ENCODE measurements at regions not wholly inside any gene's neighbourhood (a gene's known extent, or its start where the extent isn't known, plus 50 kb on each side); places are given as distances from the start of the nearest gene placed in this dataset.
A peak's percentile ranks its signal among the peaks of the same experiment; 100 is the strongest.

DNA sequence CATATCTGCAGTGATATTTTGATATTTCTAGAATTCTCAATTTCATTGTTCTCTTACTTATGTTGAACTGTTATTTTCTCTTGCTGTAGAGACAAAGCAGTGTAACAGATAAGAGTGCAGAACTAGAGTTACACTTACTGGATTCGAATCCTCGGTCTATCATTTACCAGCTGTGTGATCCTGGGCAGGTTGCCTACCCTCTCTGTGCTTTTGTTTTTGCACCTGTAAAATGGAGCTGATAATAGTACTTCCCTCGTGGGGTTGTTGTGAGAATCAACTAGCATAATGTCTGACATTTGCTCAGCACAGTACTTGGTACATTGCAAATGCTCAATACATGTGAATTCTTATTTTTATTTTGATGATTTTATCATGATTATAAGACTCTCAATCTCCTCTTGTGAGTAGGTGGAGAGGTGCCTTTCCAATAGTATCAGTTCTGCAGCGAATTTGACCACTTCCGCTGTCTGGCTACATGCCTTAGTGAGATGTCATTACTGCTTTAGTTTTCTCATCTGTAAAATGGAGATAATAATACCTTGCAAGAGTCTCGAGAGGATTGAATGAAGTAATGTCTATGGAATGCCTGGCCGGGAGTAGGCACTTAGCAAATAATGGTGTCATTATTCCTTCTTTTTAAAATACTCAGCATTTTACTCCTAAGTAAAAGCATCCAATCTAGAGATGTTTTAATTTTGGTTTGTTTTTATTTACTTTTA, 312.2 kb upstream of the MAF start:
- DNase-seq (no peak), ATAC-seq (no peak)
- intact Hi-C loops (cut with DNase I) = no loop called here

DNA sequence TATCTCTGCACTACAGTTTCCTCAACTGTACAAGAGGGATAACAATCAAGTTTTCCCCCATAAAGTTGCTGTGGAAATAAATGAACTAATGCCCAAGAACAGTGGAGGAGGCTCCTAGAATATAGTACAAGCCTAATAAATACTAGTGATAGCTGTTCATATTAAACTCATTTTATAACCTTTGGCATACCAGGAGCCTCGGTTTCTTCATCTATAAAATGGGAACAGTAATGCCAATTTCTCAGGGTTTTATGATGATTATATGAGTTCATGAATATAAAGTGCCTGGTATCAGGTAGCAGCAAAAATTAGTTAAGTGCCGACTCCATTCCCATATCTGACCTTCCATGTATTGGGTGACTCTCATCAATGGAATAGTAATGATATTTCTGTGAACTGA, 311.1 kb upstream of the MAF start:
- no peak for DNase-seq
- no peak for ATAC-seq
- intact Hi-C loops (cut with DNase I) = no loop called here

DNA sequence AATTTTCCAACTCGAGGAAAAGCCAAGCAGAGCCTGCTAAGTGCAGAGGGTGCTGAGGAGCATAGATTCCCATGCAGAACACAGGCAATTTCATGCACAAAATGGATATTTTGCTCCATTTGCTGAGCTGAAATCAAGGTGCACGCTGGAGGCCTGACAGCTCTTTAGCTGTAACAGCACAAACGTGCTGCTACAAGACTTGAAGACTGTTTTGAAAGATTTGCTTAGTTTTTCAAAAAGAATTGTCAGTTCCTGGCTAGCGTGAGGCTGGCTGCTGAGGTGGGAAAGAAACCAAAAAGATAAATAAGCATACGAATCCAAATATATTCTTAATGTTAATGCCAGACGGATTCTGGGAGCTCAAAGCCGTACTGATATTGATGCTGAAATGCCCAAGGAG, 309.0 kb upstream of the MAF start:
- DNase-seq (no peak), ATAC-seq (no peak)
- intact Hi-C loops (cut with DNase I) = no loop called here

DNA sequence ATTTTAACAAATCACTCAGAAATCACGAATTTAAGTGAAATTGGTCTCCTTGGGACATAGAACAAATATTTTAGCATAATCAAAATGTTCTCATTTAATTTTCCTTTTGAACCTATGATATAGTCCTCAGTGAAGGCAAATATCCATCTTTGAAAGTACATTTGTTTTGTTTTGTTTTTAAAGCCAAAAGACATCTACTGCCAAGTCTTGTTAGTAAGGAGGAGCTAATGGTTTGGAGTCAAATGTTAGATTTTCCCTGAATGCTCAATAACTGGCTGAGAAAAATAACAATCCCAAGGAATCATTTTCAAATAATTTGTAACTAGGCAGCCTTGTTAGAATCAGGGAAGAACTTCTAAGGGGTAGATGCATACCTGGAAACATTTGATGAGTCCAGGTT, 302.9 kb upstream of the MAF start:
- ATAC-seq (no peak), DNase-seq (no peak)
- intact Hi-C loops (cut with DNase I) = no loop called here

DNA sequence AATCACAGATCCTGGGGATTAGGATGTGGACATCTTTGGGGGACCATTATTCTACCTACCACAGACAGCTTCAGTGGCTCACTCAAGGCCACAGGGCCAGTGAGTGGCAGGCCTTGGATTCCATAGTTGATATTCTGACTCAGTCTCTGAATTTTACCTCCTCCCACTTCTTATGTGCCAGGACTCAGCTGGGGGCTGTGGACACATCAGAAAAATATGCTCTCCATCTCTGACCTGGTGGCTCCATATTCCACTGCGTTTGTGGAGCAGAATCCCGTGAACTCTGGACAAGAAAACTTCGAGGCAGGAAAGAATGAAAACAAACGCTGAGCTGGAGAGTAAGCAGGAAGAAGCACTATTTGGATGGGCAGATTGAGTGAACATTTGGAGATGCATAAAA, 301.8 kb upstream of the MAF start:
- intact Hi-C loops (cut with DNase I) = no loop called here
- ATAC-seq (no peak), DNase-seq (no peak)

DNA sequence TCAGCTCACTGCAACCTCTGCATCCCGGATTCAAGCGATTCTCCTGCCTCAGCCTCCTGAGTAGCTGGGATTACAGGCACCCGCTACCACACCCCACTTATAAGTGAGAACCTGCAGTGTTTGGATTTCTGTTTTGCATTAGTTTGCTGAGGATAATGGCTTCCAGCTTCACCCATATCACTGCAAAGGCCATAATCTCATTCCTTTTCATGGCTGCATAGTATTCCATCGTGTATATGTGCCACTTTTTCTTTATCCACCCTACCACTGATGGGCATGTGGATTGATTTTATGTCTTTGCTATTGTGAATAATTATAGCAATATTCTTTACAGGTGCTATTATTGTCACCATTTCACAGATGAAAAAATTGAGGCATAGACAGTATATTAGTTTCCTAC, 301.0 kb upstream of the MAF start:
- ATAC-seq (no peak), DNase-seq (no peak)
- intact Hi-C loops (cut with DNase I) = no loop called here

DNA sequence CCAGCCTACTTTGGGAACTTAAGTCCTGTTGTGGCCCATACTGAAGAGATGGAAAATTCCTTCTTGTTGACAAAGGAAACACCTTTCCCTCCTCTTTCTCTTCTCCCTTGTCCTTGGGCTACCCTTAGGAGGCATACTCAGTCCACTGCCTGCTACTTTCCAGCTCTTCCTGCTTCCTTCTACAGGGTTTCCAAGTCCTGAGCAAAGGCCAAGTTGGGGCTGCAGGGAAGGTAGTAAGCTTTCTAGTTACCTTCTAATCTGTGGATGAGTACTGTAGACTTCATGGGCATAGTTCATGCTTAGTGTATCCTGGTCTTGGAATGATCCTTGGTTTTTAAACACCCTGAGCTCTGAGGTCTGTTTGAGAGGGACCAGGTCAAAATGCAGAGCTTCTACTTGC, 299.2 kb upstream of the MAF start:
- intact Hi-C loops (cut with DNase I) = no loop called here
- DNase-seq (no peak), ATAC-seq (no peak)

DNA sequence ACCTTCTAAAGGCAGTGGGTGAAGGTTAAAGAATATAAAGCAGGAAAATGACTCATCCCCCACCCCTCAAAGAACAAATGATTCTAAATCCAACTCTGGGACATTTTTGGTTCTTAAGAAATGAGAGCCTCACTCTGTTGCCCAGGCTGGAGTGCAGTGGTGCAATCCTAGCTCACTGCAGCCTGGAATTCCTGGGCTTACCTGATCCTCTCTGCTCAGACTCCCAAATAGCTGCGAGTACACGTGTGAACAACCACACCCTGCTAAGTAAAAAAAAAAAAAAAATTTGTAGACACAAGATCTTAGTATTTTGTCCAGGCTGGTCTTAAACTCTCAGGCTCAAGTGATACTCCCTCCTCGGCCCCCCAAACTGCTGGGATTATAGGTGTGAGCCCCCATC, 298.8 kb upstream of the MAF start:
- DNase-seq = no peak
- intact Hi-C loops (cut with DNase I) = no loop called here
- ATAC-seq = no peak

DNA sequence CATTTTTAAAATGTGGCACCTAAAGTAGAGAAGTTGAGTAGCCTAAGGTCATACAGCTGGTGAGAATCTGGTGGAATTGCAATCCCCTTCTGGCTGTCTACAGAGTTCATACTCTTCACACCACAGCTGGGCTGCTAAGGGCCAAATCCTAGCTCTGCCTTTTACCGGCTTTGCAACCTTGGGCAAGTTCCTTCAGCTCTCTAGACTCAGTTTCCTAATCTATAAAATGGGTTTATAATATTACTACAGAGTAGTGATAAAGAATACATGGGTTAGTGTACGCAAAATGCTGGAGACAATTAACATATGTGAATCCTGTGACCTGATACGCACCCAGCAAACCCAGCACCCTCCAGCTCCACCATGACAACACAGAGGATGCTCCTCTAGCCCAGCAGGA, 298.2 kb upstream of the MAF start:
- intact Hi-C loops (cut with DNase I) = no loop called here
- no peak for ATAC-seq
- DNase-seq = no peak

DNA sequence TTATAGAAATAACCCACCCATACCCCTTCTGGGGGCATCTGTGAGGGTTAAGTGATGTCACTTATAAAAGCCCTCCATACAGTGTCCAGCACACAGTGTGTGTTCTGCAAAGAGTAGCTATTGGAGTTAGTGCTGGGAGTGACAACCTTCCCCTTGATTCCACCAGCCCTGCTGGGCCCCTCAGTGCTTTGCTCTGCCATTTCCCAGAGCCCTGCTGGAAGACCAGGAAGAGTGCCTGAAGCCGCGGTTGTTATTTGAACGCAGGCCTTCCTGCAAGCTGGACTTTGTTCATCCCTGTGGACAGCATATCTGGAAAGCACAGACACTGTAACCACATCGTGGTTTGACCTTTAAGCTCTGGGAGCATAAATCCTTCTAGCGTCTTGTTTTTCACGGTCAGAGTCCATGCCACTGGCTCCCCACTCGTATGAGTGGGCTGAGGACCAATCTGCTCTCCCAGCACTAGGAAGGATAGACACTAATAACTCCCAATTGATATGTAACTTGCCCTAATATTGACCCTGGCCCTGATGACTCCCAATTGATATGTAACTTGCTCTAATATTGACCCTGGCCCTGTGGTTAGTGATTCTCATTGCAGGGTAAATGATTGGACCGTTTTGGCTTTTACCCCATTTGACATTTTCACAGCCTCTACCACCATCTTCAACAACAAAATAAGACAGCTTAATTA, 297.1 kb upstream of the MAF start:
- DNase-seq (no peak), ATAC-seq (peak; percentile 57 to 79)
- intact Hi-C loops (cut with DNase I) = no loop called here

DNA sequence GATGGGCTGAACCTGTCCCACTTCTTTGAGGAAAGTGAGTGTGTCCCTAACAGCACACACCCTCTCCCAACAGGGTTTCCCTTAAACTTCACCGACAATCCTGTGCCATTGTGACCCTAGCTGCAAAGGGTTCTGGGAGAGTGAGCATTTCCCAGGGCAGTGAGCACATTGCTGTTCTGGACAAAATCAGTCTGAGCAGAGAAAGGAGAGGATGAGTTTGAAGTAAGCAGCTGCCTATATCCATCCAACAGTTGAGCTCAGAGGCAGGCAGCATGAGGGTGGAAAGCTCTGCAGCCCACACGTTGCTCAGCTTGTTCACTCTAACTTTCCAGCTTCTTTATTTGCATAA, 296.5 kb upstream of the MAF start:
- intact Hi-C loops (cut with DNase I) = no loop called here
- DNase-seq = no peak
- ATAC-seq = no peak

DNA sequence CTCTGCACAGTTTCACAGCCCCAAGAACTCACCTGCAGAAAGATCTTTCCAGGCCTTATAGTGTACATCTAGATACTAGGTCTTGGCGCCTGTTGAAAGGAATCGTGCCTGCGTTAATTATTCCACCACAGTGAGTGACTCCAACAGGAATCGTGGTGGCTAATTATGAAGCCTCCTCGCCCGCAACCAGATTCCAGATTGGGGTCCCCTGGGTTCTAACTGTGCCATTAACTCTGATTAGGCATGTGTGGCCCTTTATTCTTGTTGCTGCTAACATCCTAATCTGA, 295.3 kb upstream of the MAF start:
- ATAC-seq (no peak), DNase-seq (no peak)
- intact Hi-C loops (cut with DNase I) = no loop called here

DNA sequence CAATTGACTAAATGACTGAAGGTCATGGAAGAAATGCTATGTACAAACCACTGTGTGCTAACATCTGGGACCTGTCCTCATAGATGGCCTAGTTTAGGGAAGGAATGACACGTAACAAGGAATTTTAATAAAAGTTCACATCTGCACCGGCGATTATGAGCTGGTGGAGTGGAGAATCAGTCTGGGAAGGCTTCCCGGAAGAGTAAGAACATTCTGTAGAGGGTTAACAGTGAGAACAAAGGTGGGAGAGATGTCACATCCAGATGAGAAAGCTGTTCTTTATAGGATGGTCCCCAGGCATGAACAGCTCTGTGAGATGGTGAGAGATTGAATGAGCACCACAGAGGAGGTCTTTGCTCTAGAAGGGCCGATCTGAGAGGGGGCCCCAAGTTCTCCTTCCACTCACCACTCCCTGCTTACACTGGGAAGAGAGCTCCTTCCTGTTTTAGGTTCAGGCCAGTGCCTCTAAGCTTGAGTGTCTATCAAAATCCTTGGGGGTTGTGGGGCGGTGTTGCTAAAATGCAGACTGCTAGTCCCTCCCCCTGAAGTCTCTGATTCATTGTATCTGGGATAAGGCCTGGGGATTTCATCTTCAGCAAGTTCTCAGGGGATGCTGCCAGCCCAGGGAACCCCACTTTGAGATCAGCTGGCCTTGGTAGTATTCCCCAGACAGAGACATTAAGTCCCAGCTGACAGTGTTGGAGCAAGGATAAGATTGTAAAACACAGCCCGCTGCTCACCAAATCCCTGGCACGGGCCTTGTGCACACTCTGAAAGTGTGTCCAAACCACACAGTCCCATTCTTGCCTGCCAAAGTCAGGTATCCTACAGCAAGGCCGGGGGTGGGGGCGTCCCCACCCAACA, 294.7 kb upstream of the MAF start:
- intact Hi-C loops (cut with DNase I) = no loop called here
- DNase-seq = no peak
- no peak for ATAC-seq

DNA sequence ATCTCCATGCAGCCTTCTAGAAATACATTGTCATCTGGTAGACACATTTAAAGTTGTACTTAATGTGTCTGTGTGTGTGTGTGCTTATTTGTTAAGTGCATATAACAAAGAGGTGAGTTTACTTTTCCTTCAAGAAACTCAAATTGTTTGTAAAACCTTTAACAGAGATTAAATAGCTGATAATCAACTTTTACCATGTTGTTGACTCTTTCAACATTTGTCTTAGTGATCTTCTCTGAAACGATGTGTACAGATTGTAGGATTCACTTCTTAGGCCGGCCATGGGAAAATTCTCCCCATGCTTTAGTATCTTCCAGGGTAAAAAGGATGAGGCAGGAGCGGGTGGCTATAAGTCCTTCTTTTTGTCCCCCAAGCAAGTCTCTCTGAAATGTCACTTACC, 292.9 kb upstream of the MAF start:
- ATAC-seq = no peak
- intact Hi-C loops (cut with DNase I) = no loop called here

DNA sequence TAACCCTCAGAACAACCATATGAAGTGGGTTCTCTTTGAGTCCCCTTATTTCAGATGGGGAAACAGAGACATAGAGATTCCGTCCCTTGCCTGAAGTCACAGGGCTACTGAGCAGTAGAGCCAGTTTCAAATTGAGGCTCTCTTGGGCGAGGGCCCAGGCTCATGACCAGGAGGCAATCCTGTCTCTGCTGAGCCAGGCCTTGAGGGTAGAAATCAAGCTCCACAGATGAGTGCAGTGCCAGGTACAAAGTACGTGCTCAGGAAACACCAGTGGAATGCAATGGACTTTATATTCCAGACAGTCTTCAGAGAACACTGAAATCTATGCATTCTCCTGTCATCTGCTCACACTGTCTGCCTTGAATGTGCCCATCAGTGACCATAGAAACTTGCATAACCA, 291.7 kb upstream of the MAF start:
- ATAC-seq = no peak
- intact Hi-C loops (cut with DNase I) = no loop called here
- no peak for DNase-seq

More for the DNA sequence above, 292.9 kb upstream of the MAF start:
- DNase-seq = no peak

DNA sequence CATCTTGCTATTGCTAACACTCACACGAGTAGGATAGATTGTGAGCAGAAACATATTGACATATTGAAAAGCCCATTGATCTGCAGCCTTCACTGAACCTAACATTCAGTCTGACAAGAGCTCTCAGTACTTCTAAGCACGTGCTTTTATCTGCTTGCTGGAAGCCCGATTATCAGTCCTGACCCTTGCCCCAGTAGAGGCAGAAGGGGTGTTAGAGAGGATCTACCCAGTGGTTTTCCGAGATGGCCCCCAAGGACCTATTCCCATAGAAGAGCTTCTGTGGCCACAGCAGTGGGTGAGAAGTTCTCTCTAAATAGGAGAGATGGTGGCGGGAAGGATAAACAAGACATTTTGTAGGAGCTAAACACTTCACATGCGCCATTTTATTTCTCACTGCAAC, 290.9 kb upstream of the MAF start:
- intact Hi-C loops (cut with DNase I) = no loop called here
- ATAC-seq = no peak
- DNase-seq = no peak

DNA sequence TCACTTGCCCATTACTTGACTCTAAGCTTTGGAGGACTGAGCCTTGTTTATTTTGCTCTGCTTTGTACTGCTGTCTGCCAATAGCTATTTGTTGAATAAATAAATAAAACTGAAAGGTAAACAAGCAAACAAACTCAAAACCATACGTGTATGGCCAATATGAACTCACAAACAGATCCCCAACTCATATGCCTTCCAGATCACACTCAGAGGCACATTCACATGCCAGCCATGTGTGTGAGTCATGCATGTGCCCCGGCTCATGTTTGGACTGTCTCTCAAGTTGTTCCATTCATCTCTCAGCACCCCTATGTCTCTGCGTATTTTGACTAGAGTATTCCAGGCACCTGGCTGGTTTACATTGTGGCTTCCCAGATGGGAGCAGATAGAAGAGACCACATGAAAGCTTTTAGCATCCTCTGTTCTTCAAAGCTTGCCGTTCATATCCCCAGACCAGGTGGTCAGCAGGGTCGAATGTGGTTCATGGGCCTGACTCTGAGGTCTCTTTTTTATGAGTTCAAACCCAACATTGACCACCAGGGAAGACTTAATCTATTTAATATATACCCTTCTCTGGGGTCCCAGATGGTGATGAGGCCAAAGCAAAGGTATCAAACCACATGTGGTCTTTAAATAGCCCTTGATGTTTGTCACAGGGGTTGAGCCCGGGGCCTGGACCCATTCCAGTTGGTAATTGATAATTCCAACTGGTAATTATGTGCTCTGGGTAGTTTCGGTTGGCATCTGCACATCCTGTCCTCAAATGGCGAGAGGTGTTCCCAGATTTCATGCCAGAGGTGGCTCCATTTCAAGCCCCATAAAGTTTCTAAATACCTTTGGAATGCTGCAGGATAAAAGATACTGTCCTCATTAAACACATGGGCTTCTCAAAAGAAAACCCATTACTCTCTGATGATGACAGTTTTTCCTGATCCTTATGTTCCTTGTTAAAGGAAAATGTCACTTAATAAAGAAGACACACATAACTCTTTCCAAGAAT, 287.3 kb upstream of the MAF start:
- DNase-seq (no peak), ATAC-seq (no peak)
- intact Hi-C loops (cut with DNase I) = no loop called here

DNA sequence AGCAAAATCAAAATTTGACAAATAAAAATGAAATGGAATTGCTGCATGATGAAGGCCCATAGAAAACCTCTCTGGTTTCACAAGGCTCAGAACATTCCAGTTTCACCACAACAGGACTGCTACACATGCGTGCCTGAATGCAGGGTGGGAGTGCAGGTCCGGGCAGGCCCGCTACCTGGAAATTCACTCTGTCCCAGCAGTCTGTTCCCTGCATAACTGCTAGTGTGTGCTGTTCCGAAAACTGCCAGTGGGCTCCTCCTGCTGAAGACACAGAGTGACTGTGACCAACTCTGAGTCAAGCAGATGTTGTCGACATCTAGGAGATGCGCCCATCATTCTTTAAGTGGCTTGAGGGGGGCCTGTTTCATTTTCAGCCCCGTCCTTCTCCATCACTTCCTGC, 284.8 kb upstream of the MAF start:
- ATAC-seq = no peak
- no peak for DNase-seq
- intact Hi-C loops (cut with DNase I) = no loop called here

DNA sequence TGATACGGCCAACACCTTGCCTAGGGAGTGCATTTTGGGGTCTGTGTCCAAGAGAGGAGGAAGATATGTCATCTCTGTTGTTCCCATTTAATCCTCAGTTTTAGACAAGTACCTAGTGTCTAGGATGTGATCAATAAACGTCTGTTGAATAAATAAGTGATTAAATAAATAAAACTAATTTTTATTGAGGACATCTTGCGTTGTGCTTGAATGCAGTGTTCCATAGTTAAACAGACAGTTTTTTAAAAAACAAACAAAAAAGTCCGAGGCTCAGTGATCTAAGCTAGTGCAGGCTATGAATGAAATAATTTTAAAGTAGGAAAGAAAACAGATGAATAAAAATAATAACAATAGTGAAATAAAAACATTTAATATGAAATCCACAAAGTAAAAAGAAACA, 283.0 kb upstream of the MAF start:
- DNase-seq (no peak), ATAC-seq (no peak)
- intact Hi-C loops (cut with DNase I) = no loop called here
